ENCODE measurements at regions not wholly inside any gene's neighbourhood (a gene's known extent, or its start where the extent isn't known, plus 50 kb on each side); places are given as distances from the start of the nearest gene placed in this dataset.
"Not testable (repeated sequence)": the region's sequence is repeated elsewhere in the genome, so short reads cannot be mapped to it uniquely, and the experiment has no call there.

DNA sequence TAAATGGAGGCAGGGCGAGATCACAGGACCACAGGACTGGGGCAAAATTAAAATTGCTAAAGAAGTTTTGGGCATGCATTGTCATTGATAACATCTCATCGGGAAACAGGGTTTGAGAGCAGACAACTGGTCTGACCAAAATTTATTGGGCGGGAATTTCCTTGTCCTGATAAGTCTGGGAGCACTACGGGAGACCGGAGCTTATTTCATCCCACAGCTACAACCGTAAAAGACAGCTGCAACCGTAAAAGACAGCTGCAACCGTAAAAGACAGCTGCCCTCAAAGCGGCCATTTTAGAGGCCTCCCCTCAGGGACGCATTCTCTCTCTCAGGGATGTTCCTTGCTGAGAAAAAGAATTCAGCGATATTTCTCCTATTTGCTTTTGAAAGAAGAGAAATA lies 170.4 kb upstream of the NPAP1 start:
- H4K8ac ChIP-seq (replicated peaks; ENCODE audit: insufficient read length, low read depth, low read length); H3K27ac ChIP-seq (ENCODE audit: insufficient read length, low read depth, low read length); H3K27me3 ChIP-seq (ENCODE audit: insufficient read depth, low read length); H4K20me1 ChIP-seq (ENCODE audit: control insufficient read depth, insufficient read depth, insufficient read length); H2BK12ac ChIP-seq (ENCODE audit: insufficient read length, low read depth, low read length); H3K27ac Mint-ChIP-seq; H3K18ac ChIP-seq (ENCODE audit: insufficient read length, low read depth, low read length); H3K9ac ChIP-seq (ENCODE audit: extremely low read depth, insufficient read length, low read length); H3K4me2 ChIP-seq (ENCODE audit: insufficient read depth, insufficient read length, low read length); H3K23ac ChIP-seq (ENCODE audit: insufficient read length, low read depth, low read length); H4K5ac ChIP-seq (ENCODE audit: insufficient read length, low read depth, low read length); H2AFZ ChIP-seq (ENCODE audit: low read length); H3K79me1 ChIP-seq (ENCODE audit: insufficient read depth, low read depth, low read length, poor library complexity, severe bottlenecking); H3K23me2 ChIP-seq (ENCODE audit: insufficient read length, low read depth, low read length, poor library complexity, severe bottlenecking); H4K91ac ChIP-seq (ENCODE audit: insufficient read length, low read depth, low read length); H3K9me3 ChIP-seq (ENCODE audit: control insufficient read depth, low read depth, low read length); H2BK5ac ChIP-seq (ENCODE audit: insufficient read length, low read length); H2BK20ac ChIP-seq (ENCODE audit: low read depth, low read length, poor library complexity, severe bottlenecking); DNase-seq; H3K4ac ChIP-seq (ENCODE audit: low read depth, low read length); H3K4me3 Mint-ChIP-seq; H2BK120ac ChIP-seq (ENCODE audit: low read depth, low read length, poor library complexity, severe bottlenecking); H3T11ph ChIP-seq (ENCODE audit: low read length); H3K14ac ChIP-seq (ENCODE audit: insufficient read depth, low read length); H2AK5ac ChIP-seq (ENCODE audit: insufficient read length, low read length); H3K79me2 ChIP-seq (ENCODE audit: insufficient read depth, low read length); H3K56ac ChIP-seq (ENCODE audit: insufficient read length, low read depth, low read length); H2BK15ac ChIP-seq (ENCODE audit: low read depth, low read length); H3K4me1 Mint-ChIP-seq; H3K27me3 Mint-ChIP-seq (ENCODE audit: low read depth); H3K4me1 ChIP-seq (ENCODE audit: insufficient read depth, low read length): not testable (repeated sequence)
- Mint-ChIP-seq H3K36me3 (ENCODE audit: insufficient read depth in 1 of 3, low read depth in 3 of 3) (peaks cover 16 to 20% (median 16%) of the 10 kb centered on the region in 3 experiments; a peak in 5 of 7 replicates), H3K9me3 (peaks cover 52 to 53% of the 10 kb centered on the region in 2 experiments)
- no CpG with 5 or more reads among the region's 11 CpGs for WGBS (ENCODE audit: extremely low coverage, insufficient read length, low lambda C conversion rate)

GRCh38 chr15:24509714-24510113 lies 165.9 kb upstream of the NPAP1 start:
- H2AK5ac ChIP-seq (ENCODE audit: insufficient read length, low read length); H3K23ac ChIP-seq (ENCODE audit: insufficient read length, low read depth, low read length); H3K4me1 ChIP-seq (ENCODE audit: insufficient read depth, low read length); H3K4me3 Mint-ChIP-seq; H4K8ac ChIP-seq (replicated peaks; ENCODE audit: insufficient read length, low read depth, low read length); H3K79me2 ChIP-seq (ENCODE audit: insufficient read depth, low read length); H3K27ac Mint-ChIP-seq; H2BK5ac ChIP-seq (ENCODE audit: insufficient read length, low read length); H4K5ac ChIP-seq (ENCODE audit: insufficient read length, low read depth, low read length); H3K27ac ChIP-seq (ENCODE audit: insufficient read length, low read depth, low read length); H3K9ac ChIP-seq (ENCODE audit: extremely low read depth, insufficient read length, low read length); H3K18ac ChIP-seq (ENCODE audit: insufficient read length, low read depth, low read length); H2BK120ac ChIP-seq (ENCODE audit: low read depth, low read length, poor library complexity, severe bottlenecking); H3K4ac ChIP-seq (ENCODE audit: low read depth, low read length); H3K56ac ChIP-seq (ENCODE audit: insufficient read length, low read depth, low read length); H3K4me1 Mint-ChIP-seq; H2BK15ac ChIP-seq (ENCODE audit: low read depth, low read length); H3K14ac ChIP-seq (ENCODE audit: insufficient read depth, low read length); H3K27me3 ChIP-seq (ENCODE audit: insufficient read depth, low read length); H3K79me1 ChIP-seq (ENCODE audit: insufficient read depth, low read depth, low read length, poor library complexity, severe bottlenecking); DNase-seq; H4K20me1 ChIP-seq (ENCODE audit: control insufficient read depth, insufficient read depth, insufficient read length); H2AFZ ChIP-seq (ENCODE audit: low read length); H2BK20ac ChIP-seq (ENCODE audit: low read depth, low read length, poor library complexity, severe bottlenecking); H3K4me2 ChIP-seq (ENCODE audit: insufficient read depth, insufficient read length, low read length); H3K9me3 ChIP-seq (ENCODE audit: control insufficient read depth, low read depth, low read length); H2BK12ac ChIP-seq (ENCODE audit: insufficient read length, low read depth, low read length); H4K91ac ChIP-seq (ENCODE audit: insufficient read length, low read depth, low read length); H3K23me2 ChIP-seq (ENCODE audit: insufficient read length, low read depth, low read length, poor library complexity, severe bottlenecking); H3K27me3 Mint-ChIP-seq (ENCODE audit: low read depth); H3T11ph ChIP-seq (ENCODE audit: low read length): not testable (repeated sequence)
- Mint-ChIP-seq H3K36me3 (ENCODE audit: insufficient read depth in 1 of 3, low read depth in 3 of 3) (peaks cover 29 to 31% (median 30%) of the 10 kb centered on the region in 3 experiments; a peak in 6 of 7 replicates), H3K9me3 (peaks cover 55 to 56% of the 10 kb centered on the region in 2 experiments)
- no CpG with 5 or more reads among the region's 1 CpG for WGBS (ENCODE audit: extremely low coverage, insufficient read length, low lambda C conversion rate)
